K562 (cell line): ENCODE measurements at regions not wholly inside any gene's neighbourhood (a gene's known extent, or its start where the extent isn't known, plus 50 kb on each side); places are given as distances from the start of the nearest gene placed in this dataset.

ENCODE experiments used
- HCFC1 ChIP-seq: IDR thresholded peaks from 2 replicates; pipeline ENCODE4 v1.6.1; 2012; ENCODE audit warnings: low read depth, low read length, improper control_type of control experiment
- KHSRP ChIP-seq: fragments of 450-650 bp; IDR thresholded peaks from 2 replicates; pipeline ENCODE4 v1.6.1; 2017
- PHF8 ChIP-seq: fragments of 200-600 bp; sonication (generic); IDR thresholded peaks from 2 replicates; pipeline ENCODE4 v1.6.1; 2012; ENCODE audit warnings: mixed run types, mild to moderate bottlenecking, inconsistent platforms, low read length, moderate library complexity, borderline replicate concordance
- TF ChIP-seq, protein P1 (sequence below): fragments of 450-650 bp; formaldehyde crosslinking; IDR thresholded peaks from 2 replicates; pipeline ENCODE4 v1.4.0; 2022; ENCODE audit warnings: mild to moderate bottlenecking, moderate library complexity
- TF ChIP-seq, protein P2 (sequence below), 2 experiments: fragments of 450-650 bp; formaldehyde crosslinking in 1 of 2; IDR thresholded peaks; 2 replicates each; pipeline versions ENCODE4 v1.4.0 to v1.6.1; 2014 to 2020; ENCODE audit warnings: mild to moderate bottlenecking in 2 of 2, borderline replicate concordance in 1 of 2, low read depth in 1 of 2
- TF ChIP-seq, protein P3 (sequence below): sonication (generic); formaldehyde crosslinking; IDR thresholded peaks from 2 replicates; pipeline ENCODE4 v1.8.0; 2022; ENCODE audit warnings: mild to moderate bottlenecking, missing genetic modification reagents, borderline replicate concordance
- TF ChIP-seq, protein P4 (sequence below), 3 experiments: IDR thresholded peaks in 2 of 3; conservative IDR thresholded peaks in 1 of 3; 2 replicates each; pipeline ENCODE4 v1.5.1; 2011 to 2012; ENCODE audit warnings: low read length in 3 of 3, mild to moderate bottlenecking in 3 of 3, control low read depth in 2 of 3, improper control_type of control experiment in 1 of 3, inconsistent platforms in 1 of 3, low read depth in 1 of 3, mixed read lengths in 1 of 3, moderate library complexity in 1 of 3; ENCODE audit not compliant: insufficient read depth in 2 of 3

DNA sequence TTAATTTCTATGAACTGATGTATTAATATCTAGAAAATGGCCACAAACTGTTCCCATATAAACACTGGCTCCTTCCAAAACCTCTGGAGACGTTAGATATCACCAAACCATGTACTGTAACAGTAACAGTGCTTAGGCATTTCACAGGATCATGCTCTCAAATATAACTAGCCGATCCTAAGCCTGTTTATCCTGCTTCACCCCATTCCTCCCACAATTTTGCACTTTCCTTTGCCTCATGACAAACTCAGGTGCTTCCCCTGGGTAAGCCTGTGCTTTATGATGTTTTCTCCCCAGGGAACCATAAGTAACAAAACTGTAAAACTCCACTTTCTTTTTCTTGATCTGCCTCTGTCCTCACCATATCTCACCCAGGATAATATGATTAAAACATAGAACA is 452.3 kb downstream of the PLA2G4A start:
- TF ChIP-seq, protein P1, sequence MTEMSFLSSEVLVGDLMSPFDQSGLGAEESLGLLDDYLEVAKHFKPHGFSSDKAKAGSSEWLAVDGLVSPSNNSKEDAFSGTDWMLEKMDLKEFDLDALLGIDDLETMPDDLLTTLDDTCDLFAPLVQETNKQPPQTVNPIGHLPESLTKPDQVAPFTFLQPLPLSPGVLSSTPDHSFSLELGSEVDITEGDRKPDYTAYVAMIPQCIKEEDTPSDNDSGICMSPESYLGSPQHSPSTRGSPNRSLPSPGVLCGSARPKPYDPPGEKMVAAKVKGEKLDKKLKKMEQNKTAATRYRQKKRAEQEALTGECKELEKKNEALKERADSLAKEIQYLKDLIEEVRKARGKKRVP (CRISPR knock-in tag): no peak
- TF ChIP-seq, protein P2, sequence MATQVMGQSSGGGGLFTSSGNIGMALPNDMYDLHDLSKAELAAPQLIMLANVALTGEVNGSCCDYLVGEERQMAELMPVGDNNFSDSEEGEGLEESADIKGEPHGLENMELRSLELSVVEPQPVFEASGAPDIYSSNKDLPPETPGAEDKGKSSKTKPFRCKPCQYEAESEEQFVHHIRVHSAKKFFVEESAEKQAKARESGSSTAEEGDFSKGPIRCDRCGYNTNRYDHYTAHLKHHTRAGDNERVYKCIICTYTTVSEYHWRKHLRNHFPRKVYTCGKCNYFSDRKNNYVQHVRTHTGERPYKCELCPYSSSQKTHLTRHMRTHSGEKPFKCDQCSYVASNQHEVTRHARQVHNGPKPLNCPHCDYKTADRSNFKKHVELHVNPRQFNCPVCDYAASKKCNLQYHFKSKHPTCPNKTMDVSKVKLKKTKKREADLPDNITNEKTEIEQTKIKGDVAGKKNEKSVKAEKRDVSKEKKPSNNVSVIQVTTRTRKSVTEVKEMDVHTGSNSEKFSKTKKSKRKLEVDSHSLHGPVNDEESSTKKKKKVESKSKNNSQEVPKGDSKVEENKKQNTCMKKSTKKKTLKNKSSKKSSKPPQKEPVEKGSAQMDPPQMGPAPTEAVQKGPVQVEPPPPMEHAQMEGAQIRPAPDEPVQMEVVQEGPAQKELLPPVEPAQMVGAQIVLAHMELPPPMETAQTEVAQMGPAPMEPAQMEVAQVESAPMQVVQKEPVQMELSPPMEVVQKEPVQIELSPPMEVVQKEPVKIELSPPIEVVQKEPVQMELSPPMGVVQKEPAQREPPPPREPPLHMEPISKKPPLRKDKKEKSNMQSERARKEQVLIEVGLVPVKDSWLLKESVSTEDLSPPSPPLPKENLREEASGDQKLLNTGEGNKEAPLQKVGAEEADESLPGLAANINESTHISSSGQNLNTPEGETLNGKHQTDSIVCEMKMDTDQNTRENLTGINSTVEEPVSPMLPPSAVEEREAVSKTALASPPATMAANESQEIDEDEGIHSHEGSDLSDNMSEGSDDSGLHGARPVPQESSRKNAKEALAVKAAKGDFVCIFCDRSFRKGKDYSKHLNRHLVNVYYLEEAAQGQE (IDR thresholded peaks at IDR 0.05; ENCODE audit: borderline replicate concordance): no peak
- TF ChIP-seq, protein P2 (CRISPR knock-in tag; IDR thresholded peaks at IDR 0.05; ENCODE audit: low read depth): no peak
- TF ChIP-seq KHSRP: no peak
- TF ChIP-seq, protein P3, sequence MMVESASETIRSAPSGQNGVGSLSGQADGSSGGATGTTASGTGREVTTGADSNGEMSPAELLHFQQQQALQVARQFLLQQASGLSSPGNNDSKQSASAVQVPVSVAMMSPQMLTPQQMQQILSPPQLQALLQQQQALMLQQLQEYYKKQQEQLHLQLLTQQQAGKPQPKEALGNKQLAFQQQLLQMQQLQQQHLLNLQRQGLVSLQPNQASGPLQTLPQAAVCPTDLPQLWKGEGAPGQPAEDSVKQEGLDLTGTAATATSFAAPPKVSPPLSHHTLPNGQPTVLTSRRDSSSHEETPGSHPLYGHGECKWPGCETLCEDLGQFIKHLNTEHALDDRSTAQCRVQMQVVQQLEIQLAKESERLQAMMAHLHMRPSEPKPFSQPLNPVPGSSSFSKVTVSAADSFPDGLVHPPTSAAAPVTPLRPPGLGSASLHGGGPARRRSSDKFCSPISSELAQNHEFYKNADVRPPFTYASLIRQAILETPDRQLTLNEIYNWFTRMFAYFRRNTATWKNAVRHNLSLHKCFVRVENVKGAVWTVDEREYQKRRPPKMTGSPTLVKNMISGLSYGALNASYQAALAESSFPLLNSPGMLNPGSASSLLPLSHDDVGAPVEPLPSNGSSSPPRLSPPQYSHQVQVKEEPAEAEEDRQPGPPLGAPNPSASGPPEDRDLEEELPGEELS: no peak
- no peak for TF ChIP-seq HCFC1
- TF ChIP-seq, protein P4, sequence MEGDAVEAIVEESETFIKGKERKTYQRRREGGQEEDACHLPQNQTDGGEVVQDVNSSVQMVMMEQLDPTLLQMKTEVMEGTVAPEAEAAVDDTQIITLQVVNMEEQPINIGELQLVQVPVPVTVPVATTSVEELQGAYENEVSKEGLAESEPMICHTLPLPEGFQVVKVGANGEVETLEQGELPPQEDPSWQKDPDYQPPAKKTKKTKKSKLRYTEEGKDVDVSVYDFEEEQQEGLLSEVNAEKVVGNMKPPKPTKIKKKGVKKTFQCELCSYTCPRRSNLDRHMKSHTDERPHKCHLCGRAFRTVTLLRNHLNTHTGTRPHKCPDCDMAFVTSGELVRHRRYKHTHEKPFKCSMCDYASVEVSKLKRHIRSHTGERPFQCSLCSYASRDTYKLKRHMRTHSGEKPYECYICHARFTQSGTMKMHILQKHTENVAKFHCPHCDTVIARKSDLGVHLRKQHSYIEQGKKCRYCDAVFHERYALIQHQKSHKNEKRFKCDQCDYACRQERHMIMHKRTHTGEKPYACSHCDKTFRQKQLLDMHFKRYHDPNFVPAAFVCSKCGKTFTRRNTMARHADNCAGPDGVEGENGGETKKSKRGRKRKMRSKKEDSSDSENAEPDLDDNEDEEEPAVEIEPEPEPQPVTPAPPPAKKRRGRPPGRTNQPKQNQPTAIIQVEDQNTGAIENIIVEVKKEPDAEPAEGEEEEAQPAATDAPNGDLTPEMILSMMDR (IDR thresholded peaks at IDR 0.05 in 2 of 3, conservative IDR thresholded peaks at IDR 0.05 in 1 of 3; ENCODE audit: insufficient read depth in 2 of 3, low read depth in 1 of 3, low read length in 3 of 3): no peak
- TF ChIP-seq PHF8: no peak
